IPS DF 4.7 (cell line): ENCODE measurements at regions not wholly inside any gene's neighbourhood (a gene's known extent, or its start where the extent isn't known, plus 50 kb on each side); places are given as distances from the start of the nearest gene placed in this dataset.

ENCODE experiments used
- DNase-seq: peaks from one replicate; pipeline ENCODE4 v3.0.0-alpha.2; 2013; ENCODE audit warnings: low spot score; ENCODE audit errors: extremely low read depth

- no peak for DNase-seq
Observed at GRCh38 chr5:145378226-145378625, 456.9 kb downstream of the PRELID2 start.

- DNase-seq: no peak
Observed at GRCh38 chr5:145375521-145375920, 459.6 kb downstream of the PRELID2 start.

DNA sequence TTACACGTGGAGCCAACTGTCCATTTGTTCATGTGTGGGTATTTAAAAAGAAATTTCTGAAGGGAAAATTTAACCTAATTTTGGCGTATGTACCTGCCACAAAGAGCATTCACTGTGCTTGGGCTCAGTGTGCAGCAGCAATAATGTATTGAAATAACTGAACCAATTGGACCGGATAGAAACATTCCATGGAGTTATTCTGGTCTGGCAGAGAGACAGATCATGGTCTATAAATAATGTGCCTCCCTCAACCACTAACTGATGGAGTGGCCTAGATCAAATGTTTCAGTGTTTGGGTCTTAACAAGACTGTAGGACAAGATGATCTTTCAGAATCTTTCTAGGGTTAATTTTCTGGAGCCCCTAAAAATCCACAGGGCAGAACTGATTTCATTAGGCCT is 469.7 kb downstream of the PRELID2 start:
- no peak for DNase-seq

- no peak for DNase-seq
Observed at GRCh38 chr5:145362266-145362665, 472.9 kb downstream of the PRELID2 start.

DNA sequence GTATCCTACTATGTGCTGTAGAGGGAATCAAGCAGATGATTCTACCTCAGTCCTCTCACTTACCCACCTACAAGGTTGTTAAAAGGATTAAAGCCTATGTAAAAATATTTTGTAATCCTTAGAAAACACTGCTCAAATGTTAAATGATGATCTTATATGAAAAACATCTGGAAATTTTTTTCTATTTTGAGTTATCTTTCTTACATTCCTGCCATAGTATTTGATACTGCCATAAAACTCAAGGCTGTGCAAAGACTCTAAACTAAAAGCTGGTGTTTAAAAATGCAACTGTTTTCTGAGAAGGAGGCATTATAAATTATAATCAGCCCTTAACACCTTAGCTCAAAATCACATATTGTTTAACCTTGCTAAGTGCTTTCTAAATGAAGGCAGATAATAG is 474.2 kb downstream of the PRELID2 start:
- no peak for DNase-seq

DNA sequence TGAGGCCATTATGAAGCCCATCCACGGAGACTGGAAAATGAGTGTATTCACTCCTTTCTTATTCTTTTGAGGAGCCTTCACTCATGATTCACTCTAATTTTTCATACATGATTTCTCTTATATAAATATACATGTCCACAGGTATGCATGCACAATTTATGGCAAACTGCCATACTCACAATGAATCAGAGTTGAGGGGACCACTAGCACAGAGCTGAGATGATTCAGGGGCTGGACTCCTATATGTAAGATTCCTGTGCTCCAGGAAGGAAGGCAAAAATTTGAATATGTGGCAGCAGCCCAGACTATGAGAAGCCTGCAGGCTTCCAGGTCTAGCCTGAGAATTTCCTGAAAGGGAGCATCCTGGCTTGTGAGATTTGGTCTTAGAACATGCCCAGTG is 484.6 kb downstream of the PRELID2 start:
- DNase-seq: no peak

DNA sequence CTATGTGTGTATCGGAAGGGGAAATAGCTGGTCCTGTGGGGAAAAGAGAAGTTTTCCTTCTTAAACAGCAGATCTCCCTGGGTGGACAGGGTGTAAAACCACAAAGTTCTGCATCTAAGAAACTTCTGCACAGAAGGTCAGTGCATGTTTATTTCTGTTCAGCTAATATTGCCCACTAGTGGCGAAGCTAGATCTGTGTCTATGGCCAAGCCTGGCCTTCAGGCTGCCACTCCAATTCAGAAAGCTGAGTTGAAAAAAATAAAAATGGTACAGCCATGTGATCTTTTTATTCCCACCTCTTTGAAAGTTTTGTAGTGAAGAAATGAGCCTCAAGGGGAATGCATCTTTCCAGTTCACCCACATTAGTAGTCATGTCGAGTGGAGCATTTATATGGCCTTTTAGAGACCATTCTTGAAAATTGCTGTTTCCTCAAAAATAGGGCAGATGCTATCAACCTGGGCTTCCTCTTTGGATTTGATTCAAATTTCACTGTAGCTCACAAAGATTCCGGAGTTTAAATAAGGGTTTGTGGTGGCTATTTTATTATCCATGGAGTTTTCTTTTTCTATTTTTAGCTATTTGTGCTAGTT is 488.0 kb downstream of the PRELID2 start:
- DNase-seq: no peak

DNA sequence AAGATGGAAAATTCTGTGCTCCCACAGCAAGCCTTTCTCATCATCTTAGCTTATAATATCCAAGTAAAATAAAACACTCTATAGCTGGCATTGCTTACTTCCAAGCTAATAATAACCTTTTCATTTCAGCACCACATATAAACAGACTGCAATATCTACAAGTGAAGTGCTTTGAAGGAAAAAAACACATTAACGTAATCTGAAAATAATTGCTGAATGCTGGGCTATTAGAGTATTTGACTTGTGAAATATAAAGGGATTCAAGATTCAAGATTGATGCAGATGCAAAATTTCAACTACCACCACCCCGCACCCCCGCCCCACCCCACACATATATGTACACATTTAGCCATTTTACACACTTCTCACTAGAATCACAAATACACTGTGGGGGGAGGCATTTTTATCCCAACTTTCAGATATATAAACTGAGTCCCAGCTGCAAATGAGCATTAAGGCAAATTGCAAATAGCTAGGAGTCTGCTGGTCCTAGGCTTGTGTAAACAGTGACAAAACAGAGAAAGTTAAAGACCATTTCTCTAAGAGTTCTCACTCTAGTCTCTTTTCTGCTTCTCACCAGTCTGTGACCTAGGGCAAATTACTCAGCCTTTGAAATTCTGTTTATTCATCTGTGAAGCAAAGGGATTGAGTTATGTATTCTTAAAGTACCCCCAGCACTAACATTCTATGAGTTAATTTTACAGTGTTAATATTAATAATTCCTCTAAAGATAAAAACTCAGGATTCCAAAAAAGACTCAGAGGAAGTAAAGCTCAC is 489.4 kb downstream of the PRELID2 start:
- DNase-seq: no peak

DNA sequence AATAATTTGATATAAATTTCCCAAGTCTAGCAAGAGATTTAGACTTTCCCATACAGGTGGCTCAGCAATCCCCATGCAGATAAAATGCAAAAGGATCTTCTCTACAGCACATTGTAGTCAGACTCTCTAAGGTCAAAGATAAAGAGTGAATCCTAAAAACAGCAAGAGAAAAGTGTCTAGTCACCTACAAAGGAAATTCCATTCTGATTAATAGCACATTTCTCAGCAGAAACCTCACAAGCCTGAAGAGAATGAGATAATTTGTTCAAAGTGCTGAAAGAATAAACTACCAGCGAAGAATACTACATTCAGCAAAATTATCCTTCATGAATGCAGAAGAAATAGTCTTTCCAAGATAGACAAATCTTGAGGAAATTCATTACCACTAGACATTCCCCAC is 493.3 kb downstream of the PRELID2 start:
- DNase-seq: no peak

- no peak for DNase-seq
Observed at GRCh38 chr5:145340099-145340498, 495.0 kb downstream of the PRELID2 start.

GRCh38 chr5:145324767-145325479 is 510.2 kb downstream of the PRELID2 start:
- no peak for DNase-seq

DNA sequence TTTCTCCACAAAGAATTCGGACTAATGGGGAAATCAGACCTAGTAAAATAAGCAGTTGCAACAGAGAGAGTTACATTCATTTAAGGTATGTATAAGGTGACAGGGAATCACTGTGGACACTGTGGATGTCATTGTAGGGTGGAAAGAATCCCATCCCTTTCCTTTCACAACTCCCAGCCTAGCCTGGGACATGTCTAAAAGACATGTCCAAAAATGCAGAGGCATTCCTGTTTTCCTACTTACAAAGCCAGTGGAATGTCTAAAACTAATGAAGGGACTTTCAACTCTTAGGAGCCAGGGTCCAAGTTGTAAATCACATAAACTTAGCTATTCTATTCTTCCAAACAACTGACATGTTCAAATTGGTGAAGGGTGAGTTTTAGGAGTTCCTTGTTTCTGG is 511.0 kb downstream of the PRELID2 start:
- DNase-seq: no peak

GRCh38 chr5:145316282-145316681 is 518.9 kb downstream of the PRELID2 start:
- no peak for DNase-seq

DNA sequence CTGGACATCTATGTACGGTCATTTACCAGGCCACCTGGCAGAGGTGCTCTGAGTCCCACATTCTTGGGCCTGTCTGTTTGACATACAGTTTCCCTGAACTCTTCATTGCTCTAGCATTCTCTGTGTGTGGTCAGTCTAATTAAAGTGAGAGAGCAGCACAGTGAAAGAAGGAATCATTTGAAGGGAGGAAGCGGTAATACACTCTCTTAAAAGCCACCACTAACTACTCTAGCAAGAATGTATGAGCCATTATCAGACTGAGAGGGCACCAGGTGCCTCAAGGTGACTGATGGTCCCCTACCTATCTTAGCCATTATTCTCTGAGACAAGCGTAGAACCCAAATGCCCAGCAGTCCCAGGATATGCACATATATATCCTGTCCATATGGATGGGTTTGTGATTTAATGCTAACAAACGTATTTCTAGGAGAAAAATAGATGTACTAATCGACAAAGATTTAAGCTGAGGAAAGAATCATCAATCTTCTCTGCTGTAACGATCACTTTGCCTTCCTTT is 527.2 kb downstream of the PRELID2 start:
- no peak for DNase-seq

DNA sequence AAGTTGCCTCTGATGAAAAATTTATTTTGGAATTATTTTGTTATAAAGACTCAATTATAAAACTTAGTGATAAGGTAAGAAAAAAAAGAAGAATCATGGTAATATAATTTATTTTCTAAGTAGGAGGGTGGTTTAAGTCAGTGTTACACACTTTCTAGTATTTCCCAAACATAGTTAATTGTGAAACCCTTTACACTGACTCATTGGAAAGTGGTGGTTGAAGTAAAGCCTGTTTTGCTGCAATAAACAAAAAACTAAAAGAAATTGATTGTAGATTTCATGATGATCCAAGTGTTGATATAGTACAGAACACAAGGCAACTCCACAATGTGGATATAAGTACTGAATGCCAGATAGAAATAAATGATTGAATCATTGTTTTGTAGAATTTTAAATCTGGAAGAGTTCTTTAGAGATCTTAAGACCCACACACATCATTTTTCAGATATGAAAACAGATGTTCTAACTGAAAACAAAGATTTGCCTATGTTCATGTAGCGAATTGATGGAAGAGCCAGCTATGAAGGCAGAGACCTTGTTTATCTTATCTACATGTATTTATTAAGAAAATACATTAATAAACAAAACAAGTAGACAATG is 539.8 kb downstream of the PRELID2 start:
- DNase-seq: no peak

- no peak for DNase-seq
Observed at GRCh38 chr5:145294331-145294730, 540.8 kb downstream of the PRELID2 start.

- no peak for DNase-seq
Observed at GRCh38 chr5:145293716-145294115, 541.4 kb downstream of the PRELID2 start.

DNA sequence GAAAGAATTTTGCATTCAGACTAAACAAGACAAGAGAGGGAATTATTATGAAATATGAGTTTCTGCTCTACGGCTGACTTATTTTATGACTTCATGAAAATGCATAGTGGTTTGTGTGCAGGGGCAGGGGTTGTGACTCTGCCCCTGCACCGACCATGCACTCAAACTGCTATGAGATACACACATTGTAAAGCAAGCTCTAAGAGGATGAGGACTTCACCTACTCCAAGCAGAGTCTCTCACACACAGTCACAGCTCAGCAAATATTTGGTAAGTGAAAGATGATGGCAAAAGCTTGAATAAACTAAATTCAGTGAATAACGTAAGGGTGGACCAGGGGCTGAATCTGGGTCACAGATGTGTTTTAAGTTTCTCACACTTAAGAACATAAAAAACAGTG is 542.9 kb downstream of the PRELID2 start:
- DNase-seq: no peak

GRCh38 chr5:145283141-145283810 is 551.9 kb downstream of the PRELID2 start:
- no peak for DNase-seq

DNA sequence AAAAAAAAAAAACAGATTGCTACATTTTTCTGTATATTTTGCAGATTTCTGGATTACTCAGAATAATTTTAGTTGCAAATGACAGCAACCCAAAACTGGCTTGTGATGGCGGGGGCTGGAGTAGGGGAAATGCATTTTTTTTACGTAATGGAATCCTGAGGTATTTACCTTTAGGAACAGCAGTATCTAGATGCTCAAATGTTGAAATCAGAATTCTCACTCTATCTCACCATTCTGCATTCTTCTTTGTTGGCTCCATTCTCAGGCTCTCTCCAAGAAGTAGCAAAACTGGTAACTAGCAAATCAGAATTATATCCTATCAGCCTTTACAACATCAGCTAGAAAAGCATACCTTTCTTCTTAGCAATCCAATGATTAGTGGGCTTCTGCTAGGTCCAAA is 554.3 kb downstream of the PRELID2 start:
- no peak for DNase-seq

GRCh38 chr5:145280214-145280613 is 554.9 kb downstream of the PRELID2 start:
- DNase-seq: no peak
